ENCODE measurements at regions not wholly inside any gene's neighbourhood (a gene's known extent, or its start where the extent isn't known, plus 50 kb on each side); places are given as distances from the start of the nearest gene placed in this dataset.

DNA sequence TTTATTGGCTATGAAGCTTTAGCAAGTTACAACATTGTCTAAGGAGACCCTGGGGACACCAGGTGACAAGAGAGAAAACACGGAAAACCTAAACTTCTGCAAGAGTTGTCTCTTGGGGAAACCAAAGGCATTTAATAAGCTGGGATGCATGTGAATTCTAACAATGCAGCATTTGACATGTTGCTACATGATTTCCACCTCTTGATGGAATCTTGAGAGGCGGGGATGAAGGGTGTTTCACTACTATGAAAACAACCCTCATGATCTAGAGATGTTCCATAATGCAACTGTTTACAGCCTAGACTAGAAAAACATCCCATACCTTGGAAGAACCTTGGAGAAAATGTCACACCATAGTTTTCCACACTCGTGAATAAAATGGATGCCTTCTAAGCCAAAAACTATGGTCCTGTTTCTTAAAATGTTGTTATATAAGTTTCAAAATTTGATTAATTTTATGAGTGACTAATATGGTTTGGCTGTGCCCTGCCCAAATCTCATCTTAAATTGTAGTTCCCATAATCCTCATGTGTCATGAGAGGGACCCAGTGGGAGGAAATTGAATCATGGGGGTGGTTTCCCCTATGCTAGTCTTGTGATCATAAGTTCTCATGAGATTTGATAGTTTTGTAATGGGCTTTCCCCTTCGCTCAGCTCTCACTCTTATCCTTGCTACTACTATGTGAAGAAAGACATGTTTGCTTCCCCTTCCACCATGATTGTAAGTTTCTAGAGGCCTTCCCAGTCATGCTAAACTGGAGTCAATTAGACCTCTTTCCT is 164.6 kb downstream of the TNFSF13B start:
- H3K9ac ChIP-seq (ENCODE audit: low read depth in 2 of 2, low read length in 2 of 2): no peak overlapping the region
- intact Hi-C loops (cut with DNase I): no loop called here
- H3K27ac ChIP-seq: no peak overlapping the region
- no peak for DNase-seq
- H3K27me3 ChIP-seq: no peaks in the 10 kb centered on the region
- no peaks in the 10 kb centered on the region for H3K36me3 ChIP-seq
- no peak overlapping the region for H3K4me3 ChIP-seq
- TF ChIP-seq, protein P1, sequence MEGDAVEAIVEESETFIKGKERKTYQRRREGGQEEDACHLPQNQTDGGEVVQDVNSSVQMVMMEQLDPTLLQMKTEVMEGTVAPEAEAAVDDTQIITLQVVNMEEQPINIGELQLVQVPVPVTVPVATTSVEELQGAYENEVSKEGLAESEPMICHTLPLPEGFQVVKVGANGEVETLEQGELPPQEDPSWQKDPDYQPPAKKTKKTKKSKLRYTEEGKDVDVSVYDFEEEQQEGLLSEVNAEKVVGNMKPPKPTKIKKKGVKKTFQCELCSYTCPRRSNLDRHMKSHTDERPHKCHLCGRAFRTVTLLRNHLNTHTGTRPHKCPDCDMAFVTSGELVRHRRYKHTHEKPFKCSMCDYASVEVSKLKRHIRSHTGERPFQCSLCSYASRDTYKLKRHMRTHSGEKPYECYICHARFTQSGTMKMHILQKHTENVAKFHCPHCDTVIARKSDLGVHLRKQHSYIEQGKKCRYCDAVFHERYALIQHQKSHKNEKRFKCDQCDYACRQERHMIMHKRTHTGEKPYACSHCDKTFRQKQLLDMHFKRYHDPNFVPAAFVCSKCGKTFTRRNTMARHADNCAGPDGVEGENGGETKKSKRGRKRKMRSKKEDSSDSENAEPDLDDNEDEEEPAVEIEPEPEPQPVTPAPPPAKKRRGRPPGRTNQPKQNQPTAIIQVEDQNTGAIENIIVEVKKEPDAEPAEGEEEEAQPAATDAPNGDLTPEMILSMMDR (IDR thresholded peaks at IDR 0.05): no peak
- no peaks in the 10 kb centered on the region for H3K9me3 ChIP-seq
- H3K4me1 ChIP-seq: no peaks in the 10 kb centered on the region

DNA sequence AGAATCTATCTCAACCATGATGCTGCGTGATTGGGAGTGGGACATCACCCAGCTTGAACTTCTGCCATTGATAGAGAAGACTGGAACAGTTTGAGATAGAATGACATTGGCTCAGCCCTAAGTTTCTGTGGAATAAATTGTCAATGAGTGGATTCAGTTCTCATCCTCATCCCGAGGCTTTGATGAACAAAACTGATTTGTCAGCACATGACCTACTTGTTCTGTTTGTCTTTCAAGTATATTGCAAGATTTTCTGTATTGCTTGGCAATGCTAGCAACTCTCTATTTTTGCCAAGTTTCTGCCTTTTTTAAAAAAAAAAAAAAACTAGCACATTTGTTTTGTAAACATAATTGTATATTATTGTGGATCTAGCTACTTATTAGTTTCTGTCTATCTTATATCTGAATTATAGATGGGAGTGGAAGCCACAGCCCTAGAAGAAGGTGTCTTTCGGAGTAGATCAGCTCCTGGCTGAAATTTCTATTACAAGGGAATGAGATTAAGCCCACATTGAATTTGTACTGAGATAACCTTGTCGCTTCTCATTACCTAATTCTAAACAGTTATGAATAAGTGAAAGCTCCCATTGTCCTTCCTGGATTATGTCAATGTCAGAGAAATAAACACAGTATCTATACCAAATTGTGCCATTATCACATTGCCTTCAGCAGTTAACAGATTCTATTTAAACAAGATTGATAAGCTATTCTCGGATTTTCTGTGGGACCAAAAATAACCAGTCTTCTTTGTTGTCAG is 166.1 kb downstream of the TNFSF13B start:
- no peaks in the 10 kb centered on the region for H3K36me3 ChIP-seq
- no peak for DNase-seq
- intact Hi-C loops (cut with DNase I): no loop called here
- H3K9ac ChIP-seq (ENCODE audit: low read depth in 2 of 2, low read length in 2 of 2): no peak overlapping the region
- H3K9me3 ChIP-seq: no peaks in the 10 kb centered on the region
- H3K27ac ChIP-seq: no peak overlapping the region
- no peaks in the 10 kb centered on the region for H3K4me1 ChIP-seq
- H3K27me3 ChIP-seq: no peaks in the 10 kb centered on the region
- TF ChIP-seq, protein P1 (IDR thresholded peaks at IDR 0.05): no peak
- no peak overlapping the region for H3K4me3 ChIP-seq

DNA sequence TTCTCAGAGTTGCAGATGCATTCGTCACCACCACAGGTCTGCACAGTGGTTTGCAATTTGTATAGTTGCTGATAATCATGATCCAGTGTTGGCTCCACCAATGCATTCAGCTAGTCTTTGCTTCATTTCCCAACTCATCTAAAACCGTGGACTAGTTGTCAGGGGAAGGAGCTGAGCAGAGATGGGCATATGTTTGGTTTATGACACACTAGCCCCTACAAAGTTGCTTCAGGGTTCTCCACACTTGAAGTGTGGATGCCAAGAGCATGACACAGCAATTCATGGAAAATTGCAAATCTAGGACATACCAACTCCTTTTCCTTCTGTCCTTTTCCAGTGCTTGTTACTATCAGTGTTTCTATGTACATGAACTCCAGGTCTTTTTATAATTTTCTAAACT is 168.0 kb downstream of the TNFSF13B start:
- H3K9me3 ChIP-seq: no peaks in the 10 kb centered on the region
- TF ChIP-seq, protein P1 (IDR thresholded peaks at IDR 0.05): no peak
- no peaks in the 10 kb centered on the region for H3K4me1 ChIP-seq
- H3K4me3 ChIP-seq: no peak overlapping the region
- no peak for DNase-seq
- intact Hi-C loops (cut with DNase I): no loop called here
- no peak overlapping the region for H3K27ac ChIP-seq
- no peaks in the 10 kb centered on the region for H3K36me3 ChIP-seq
- H3K9ac ChIP-seq (ENCODE audit: low read depth in 2 of 2, low read length in 2 of 2): no peak overlapping the region
- H3K27me3 ChIP-seq: no peaks in the 10 kb centered on the region

DNA sequence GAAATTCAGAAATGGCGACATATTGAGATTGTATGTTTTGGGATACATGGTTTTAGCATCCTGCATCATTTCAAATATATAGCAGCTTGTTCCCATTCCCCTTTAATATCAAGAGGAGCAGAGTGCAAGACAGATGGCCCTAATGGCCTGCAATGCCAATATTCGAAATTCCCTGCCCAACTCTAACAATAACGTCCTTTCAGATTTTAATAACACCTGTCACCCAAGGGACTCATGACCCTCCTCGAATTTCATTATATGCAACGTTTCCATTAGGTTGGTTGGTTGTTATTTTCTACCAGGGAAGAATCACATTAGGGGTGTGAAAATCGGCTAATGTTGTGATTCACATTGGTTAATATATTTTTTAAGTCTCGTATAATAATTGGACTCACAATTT is 170.0 kb downstream of the TNFSF13B start:
- Histone ChIP-seq H3K27me3 (no peaks in the 10 kb centered on the region), H3K9ac (ENCODE audit: low read depth in 2 of 2, low read length in 2 of 2) (no peak overlapping the region), H3K36me3 (no peaks in the 10 kb centered on the region), H3K9me3 (no peaks in the 10 kb centered on the region), H3K27ac (no peak overlapping the region), H3K4me3 (no peak overlapping the region), H3K4me1 (no peaks in the 10 kb centered on the region)
- intact Hi-C loops (cut with DNase I): no loop called here
- TF ChIP-seq, protein P1 (IDR thresholded peaks at IDR 0.05): no peak
- no peak for DNase-seq

DNA sequence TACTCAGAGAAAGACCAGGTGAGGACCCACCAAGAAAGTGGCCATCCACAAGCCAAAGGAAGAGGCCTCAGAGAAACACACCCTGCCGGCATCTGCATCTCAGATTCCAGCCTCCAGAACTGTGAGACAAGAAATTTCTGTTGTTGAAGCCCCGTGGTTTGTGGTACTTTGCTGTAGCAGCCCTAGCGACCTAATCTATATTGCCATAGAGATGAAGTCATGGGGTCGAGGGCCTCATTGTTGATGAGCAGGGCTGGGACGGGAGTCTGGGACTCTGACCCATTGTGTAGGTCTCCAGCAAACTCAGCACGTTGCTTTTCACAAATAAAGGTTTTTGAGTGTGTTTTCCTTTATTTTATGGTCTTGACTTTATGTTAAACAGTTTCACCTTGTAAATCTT is 174.9 kb downstream of the TNFSF13B start:
- Histone ChIP-seq H3K9me3 (no peaks in the 10 kb centered on the region), H3K4me1 (no peaks in the 10 kb centered on the region), H3K36me3 (no peaks in the 10 kb centered on the region), H3K27me3 (no peaks in the 10 kb centered on the region), H3K4me3 (no peak overlapping the region), H3K27ac (no peak overlapping the region), H3K9ac (ENCODE audit: low read depth in 2 of 2, low read length in 2 of 2) (no peak overlapping the region)
- intact Hi-C loops (cut with DNase I): no loop called here
- TF ChIP-seq, protein P1 (IDR thresholded peaks at IDR 0.05): no peak
- DNase-seq: no peak

Data from colonic mucosa (tissue), 4 donors.